Stomach (tissue), 4 donors: ENCODE measurements at regions not wholly inside any gene's neighbourhood (a gene's known extent, or its start where the extent isn't known, plus 50 kb on each side); places are given as distances from the start of the nearest gene placed in this dataset.

Experiments
- POLR2A ChIP-seq, 4 donors: fragments of 450-650 bp; IDR thresholded peaks; one replicate each; pipeline ENCODE4 v1.6.1; 2016; ENCODE audit warnings: antibody characterized with exemption in 4 of 4, control low read depth in 2 of 4, mild to moderate bottlenecking in 1 of 4, moderate library complexity in 1 of 4
- POLR2AphosphoS5 ChIP-seq, 3 donors: sonication (generic); formaldehyde crosslinking; IDR thresholded peaks; one replicate each; pipeline ENCODE4 v1.6.1; 2016; ENCODE audit warnings: antibody characterized with exemption in 3 of 3

GRCh38 chr1:192925609-192926008, 116.8 kb downstream of the RGS2 start:
- TF ChIP-seq POLR2AphosphoS5 (IDR thresholded peaks at IDR 0.05) (no peak), POLR2A (IDR thresholded peaks at IDR 0.05) (no peak)
